HCT116 (cell line): ENCODE measurements at regions not wholly inside any gene's neighbourhood (a gene's known extent, or its start where the extent isn't known, plus 50 kb on each side); places are given as distances from the start of the nearest gene placed in this dataset.

Source experiments
- ATAC-seq: fragments of 200-7000 bp; cut with Tn5 transposase; 2 replicates; pipeline ENCODE4 v1.9.1; 2020; ENCODE audit warnings: mild to moderate bottlenecking, moderate library complexity
- BruUV-seq: library from RNA; stranded (reverse); fragments of 400-500 nt; replicated peaks from 2 replicates; lab custom pipeline; 2021; lab: Mats Ljungman, UMichigan
- CTCF ChIA-PET: fragments of 300-600 bp; sonication (Branson Sonifier 250); formaldehyde crosslinking; loops from one replicate; lab custom pipeline; 2021; ENCODE audit warnings: antibody characterized with exemption; lab: Charles Lee
- POLR2A ChIA-PET: fragments of 300-600, 350-600 bp; sonication (Branson Sonifier 250); formaldehyde crosslinking; loops from one replicate; lab custom pipeline; 2021; ENCODE audit warnings: antibody characterized with exemption; lab: Charles Lee
- RAD21 ChIA-PET, 2 experiments: fragments of 300-600 bp; sonication (Branson Sonifier 250); formaldehyde crosslinking; loops; one replicate each; lab custom pipeline; 2023; ENCODE audit warnings: low total read pairs in 2 of 2; ENCODE audit not compliant: uncharacterized antibody in 2 of 2, unreplicated experiment in 2 of 2, low non-redundant PET in 1 of 2; lab: Charles Lee
- DNase-seq: peaks from one replicate; pipeline ENCODE4 v3.0.0-alpha.2; 2010; ENCODE audit warnings: low read depth, low spot score
- H2AFZ ChIP-seq: fragments of 200-600 bp; shearing (Covaris generic), sonication (generic); 2 replicates; pipeline ENCODE4 v1.6.1; 2017; ENCODE audit warnings: low read depth, mixed run types, mixed read lengths, antibody characterized with exemption, low read length; ENCODE audit not compliant: poor library complexity, severe bottlenecking
- H3K27ac ChIP-seq: 2 replicates; pipeline ENCODE4 v1.5.1; 2012; ENCODE audit warnings: low read depth, low read length
- H3K27me3 ChIP-seq: fragments of 200-600 bp; sonication (generic); 2 replicates; pipeline ENCODE4 v1.6.1; 2016; ENCODE audit warnings: mixed run types, low read length, mixed read lengths; ENCODE audit not compliant: insufficient read depth
- H3K36me3 ChIP-seq, 2 experiments: fragments of 200-500 bp in 1 of 2; fragments of 200-600 bp in 1 of 2; sonication (Bioruptor generic) in 1 of 2; sonication (generic) in 1 of 2; 2 replicates each; pipeline versions ENCODE4 v1.5.1 to v1.6.1; 2014 to 2016; ENCODE audit warnings: low read length in 2 of 2, inconsistent platforms in 1 of 2, mixed read lengths in 1 of 2, mixed run types in 1 of 2; ENCODE audit not compliant: insufficient read depth in 2 of 2, control insufficient read depth in 1 of 2
- H3K4me1 ChIP-seq, 2 experiments: fragments of 200-600 bp in 1 of 2; sonication (generic) in 1 of 2; 2 replicates each; pipeline versions ENCODE4 v1.5.1 to v1.6.1; 2012 to 2017; ENCODE audit warnings: low read length in 2 of 2, inconsistent platforms in 1 of 2, mild to moderate bottlenecking in 1 of 2, mixed read lengths in 1 of 2, mixed run types in 1 of 2, moderate library complexity in 1 of 2; ENCODE audit not compliant: insufficient read depth in 2 of 2, control insufficient read depth in 1 of 2
- H3K4me2 ChIP-seq: fragments of 200-600 bp; sonication (generic); 2 replicates; pipeline ENCODE4 v1.6.1; 2017; ENCODE audit warnings: mixed run types, low read length, mixed read lengths
- H3K4me3 ChIP-seq, 2 experiments: fragments of 200-600 bp in 1 of 2; sonication (generic) in 1 of 2; replicated peaks in 1 of 2; 2 replicates each; pipeline ENCODE4 v1.5.1; 2011 to 2016; ENCODE audit warnings: low read length in 2 of 2, control low read depth in 1 of 2, low read depth in 1 of 2, mild to moderate bottlenecking in 1 of 2, mixed read lengths in 1 of 2, mixed run types in 1 of 2
- H3K79me2 ChIP-seq: fragments of 200-600 bp; sonication (generic); 2 replicates; pipeline ENCODE4 v1.6.1; 2017; ENCODE audit warnings: mild to moderate bottlenecking, mixed run types, low read length, moderate library complexity, mixed read lengths; ENCODE audit not compliant: insufficient read depth
- H3K9ac ChIP-seq: fragments of 200-600 bp; sonication (generic); 2 replicates; pipeline ENCODE4 v1.6.1; 2016; ENCODE audit warnings: low read length, mixed read lengths
- H3K9me2 ChIP-seq: fragments of 200-600 bp; sonication (generic), shearing (Covaris generic); 2 replicates; pipeline ENCODE4 v1.6.1; 2017; ENCODE audit warnings: mixed run types, mild to moderate bottlenecking, moderate library complexity; ENCODE audit not compliant: insufficient read depth
- H3K9me3 ChIP-seq, 2 experiments: fragments of 200-500 bp in 1 of 2; fragments of 200-600 bp in 1 of 2; sonication (Bioruptor generic) in 1 of 2; sonication (generic) in 1 of 2; 2 replicates each; pipeline ENCODE4 v1.6.1; 2014 to 2017; ENCODE audit warnings: low read length in 2 of 2, mixed read lengths in 2 of 2, inconsistent platforms in 1 of 2, low read depth in 1 of 2, mild to moderate bottlenecking in 1 of 2, mixed run types in 1 of 2, moderate library complexity in 1 of 2; ENCODE audit not compliant: control insufficient read depth in 1 of 2, insufficient read depth in 1 of 2
- H4K20me1 ChIP-seq: fragments of 200-600 bp; sonication (generic), shearing (Covaris generic); 2 replicates; pipeline ENCODE4 v1.6.1; 2017; ENCODE audit warnings: mixed run types, mild to moderate bottlenecking, moderate library complexity; ENCODE audit not compliant: insufficient read depth
- ATF3 ChIP-seq: IDR thresholded peaks from 2 replicates; pipeline ENCODE4 v1.6.1; 2012
- ELF1 ChIP-seq: IDR thresholded peaks from 2 replicates; pipeline ENCODE4 v1.6.1; 2012; ENCODE audit warnings: low read depth, borderline replicate concordance
- FOSL1 ChIP-seq: IDR thresholded peaks from 2 replicates; pipeline ENCODE4 v1.6.1; 2012; ENCODE audit warnings: low read depth
- POLR2A ChIP-seq: IDR thresholded peaks from 2 replicates; pipeline ENCODE4 v1.7.0; 2011; ENCODE audit warnings: borderline replicate concordance; ENCODE audit not compliant: insufficient read depth, insufficient read length; ENCODE audit errors: extremely low read depth
- POLR2AphosphoS5 ChIP-seq: IDR thresholded peaks from 2 replicates; pipeline ENCODE4 v1.6.1; 2011; ENCODE audit warnings: mild to moderate bottlenecking, low read depth, low read length, moderate library complexity
- REST ChIP-seq: IDR thresholded peaks from 2 replicates; pipeline ENCODE4 v1.6.1; 2012; ENCODE audit warnings: low read depth
- SIN3A ChIP-seq: IDR thresholded peaks from 2 replicates; pipeline ENCODE4 v1.6.1; 2012; ENCODE audit warnings: low read depth
- YY1 ChIP-seq: IDR thresholded peaks from 2 replicates; pipeline ENCODE4 v1.6.1; 2011; ENCODE audit warnings: low read length, low read depth, moderate library complexity, mild to moderate bottlenecking; ENCODE audit not compliant: insufficient replicate concordance; ENCODE audit errors: extremely low read depth
- ZFX ChIP-seq: fragments of 450-650 bp; IDR thresholded peaks from 2 replicates; pipeline ENCODE4 v1.6.1; 2017
- intact Hi-C: fragments of 100-400 bp; cut with micrococcal nuclease; formaldehyde crosslinking; loops from 2 replicates; pipeline ENCODE4 v1.10.0; 2022
- TF ChIP-seq, protein P1 (sequence below), 3 experiments: fragments of 200-600 bp in 1 of 3; sonication (generic) in 1 of 3; IDR thresholded peaks in 2 of 3; conservative IDR thresholded peaks in 1 of 3; 2 replicates each; pipeline ENCODE4 v1.5.1; 2012 to 2017; ENCODE audit warnings: low read depth in 2 of 3, low read length in 2 of 3, antibody characterized with exemption in 1 of 3, borderline replicate concordance in 1 of 3, control low read depth in 1 of 3, mild to moderate bottlenecking in 1 of 3, mixed read lengths in 1 of 3, mixed run types in 1 of 3, moderate library complexity in 1 of 3; ENCODE audit not compliant: insufficient read depth in 1 of 3
- TF ChIP-seq, protein P2 (sequence below): IDR thresholded peaks from 2 replicates; pipeline ENCODE4 v1.6.1; 2011; ENCODE audit warnings: mild to moderate bottlenecking, low read length, moderate library complexity; ENCODE audit not compliant: insufficient replicate concordance; ENCODE audit errors: extremely low read depth

GRCh38 chr3:107239703-107240102 lies 137.5 kb upstream of the CCDC54 start:
- TSS peak; percentile 54 for BruUV-seq
- no peak for ATAC-seq
- Histone ChIP-seq H3K9ac (no peak overlapping the region), H4K20me1 (no peaks in the 10 kb centered on the region), H3K27ac (no peak overlapping the region), H3K4me2 (peak overlapping the region; percentile 91), H3K9me3 (no peaks in the 10 kb centered on the region), H3K36me3 (no peaks in the 10 kb centered on the region), H3K4me1 (peaks cover 3 to 23% of the 10 kb centered on the region in 2 experiments; a peak in 3 of 4 replicates), H3K9me2 (no peaks in the 10 kb centered on the region), H3K79me2 (no peaks in the 10 kb centered on the region), H3K27me3 (no peaks in the 10 kb centered on the region), H2AFZ (peak overlapping the region; percentile 75), H3K4me3 (peak overlapping the region; percentile 68 to 81; a peak in 3 of 4 replicates)
- no peak for TF ChIP-seq FOSL1
- TF ChIP-seq, protein P1, sequence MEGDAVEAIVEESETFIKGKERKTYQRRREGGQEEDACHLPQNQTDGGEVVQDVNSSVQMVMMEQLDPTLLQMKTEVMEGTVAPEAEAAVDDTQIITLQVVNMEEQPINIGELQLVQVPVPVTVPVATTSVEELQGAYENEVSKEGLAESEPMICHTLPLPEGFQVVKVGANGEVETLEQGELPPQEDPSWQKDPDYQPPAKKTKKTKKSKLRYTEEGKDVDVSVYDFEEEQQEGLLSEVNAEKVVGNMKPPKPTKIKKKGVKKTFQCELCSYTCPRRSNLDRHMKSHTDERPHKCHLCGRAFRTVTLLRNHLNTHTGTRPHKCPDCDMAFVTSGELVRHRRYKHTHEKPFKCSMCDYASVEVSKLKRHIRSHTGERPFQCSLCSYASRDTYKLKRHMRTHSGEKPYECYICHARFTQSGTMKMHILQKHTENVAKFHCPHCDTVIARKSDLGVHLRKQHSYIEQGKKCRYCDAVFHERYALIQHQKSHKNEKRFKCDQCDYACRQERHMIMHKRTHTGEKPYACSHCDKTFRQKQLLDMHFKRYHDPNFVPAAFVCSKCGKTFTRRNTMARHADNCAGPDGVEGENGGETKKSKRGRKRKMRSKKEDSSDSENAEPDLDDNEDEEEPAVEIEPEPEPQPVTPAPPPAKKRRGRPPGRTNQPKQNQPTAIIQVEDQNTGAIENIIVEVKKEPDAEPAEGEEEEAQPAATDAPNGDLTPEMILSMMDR (IDR thresholded peaks at IDR 0.05 in 2 of 3, conservative IDR thresholded peaks at IDR 0.05 in 1 of 3; ENCODE audit: borderline replicate concordance in 1 of 3, insufficient read depth in 1 of 3, low read depth in 2 of 3, low read length in 2 of 3): no peak
- TF ChIP-seq YY1: no peak
- no peak for TF ChIP-seq POLR2AphosphoS5
- TF ChIP-seq, protein P2, sequence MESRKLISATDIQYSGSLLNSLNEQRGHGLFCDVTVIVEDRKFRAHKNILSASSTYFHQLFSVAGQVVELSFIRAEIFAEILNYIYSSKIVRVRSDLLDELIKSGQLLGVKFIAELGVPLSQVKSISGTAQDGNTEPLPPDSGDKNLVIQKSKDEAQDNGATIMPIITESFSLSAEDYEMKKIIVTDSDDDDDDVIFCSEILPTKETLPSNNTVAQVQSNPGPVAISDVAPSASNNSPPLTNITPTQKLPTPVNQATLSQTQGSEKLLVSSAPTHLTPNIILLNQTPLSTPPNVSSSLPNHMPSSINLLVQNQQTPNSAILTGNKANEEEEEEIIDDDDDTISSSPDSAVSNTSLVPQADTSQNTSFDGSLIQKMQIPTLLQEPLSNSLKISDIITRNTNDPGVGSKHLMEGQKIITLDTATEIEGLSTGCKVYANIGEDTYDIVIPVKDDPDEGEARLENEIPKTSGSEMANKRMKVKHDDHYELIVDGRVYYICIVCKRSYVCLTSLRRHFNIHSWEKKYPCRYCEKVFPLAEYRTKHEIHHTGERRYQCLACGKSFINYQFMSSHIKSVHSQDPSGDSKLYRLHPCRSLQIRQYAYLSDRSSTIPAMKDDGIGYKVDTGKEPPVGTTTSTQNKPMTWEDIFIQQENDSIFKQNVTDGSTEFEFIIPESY: no peak
- no peak for TF ChIP-seq SIN3A
- no peak for TF ChIP-seq ATF3
- TF ChIP-seq POLR2A: no peak
- no peak for TF ChIP-seq ELF1
- TF ChIP-seq REST: no peak
- TF ChIP-seq ZFX: no peak
- ChIA-PET POLR2A (no interaction called here), RAD21 (no interaction called here), CTCF (no interaction called here)
- intact Hi-C loops: loop anchor here (5.0 to 10.0 kb wide), 2 partner anchors 425 to 1168 kb away; no protein-coding TSS in a partner anchor
- DNase-seq: no peak
